ENCODE measurements at regions not wholly inside any gene's neighbourhood (a gene's known extent, or its start where the extent isn't known, plus 50 kb on each side); places are given as distances from the start of the nearest gene placed in this dataset.

- TF ChIP-seq CTCF (IDR thresholded peaks at IDR 0.05; ENCODE audit: insufficient read depth, low read depth, low read length) (no peak), EZH2 (IDR thresholded peaks at IDR 0.05; ENCODE audit: insufficient read depth, low read length) (no peak)
- no peaks in the 10 kb centered on the region for H3K79me2 ChIP-seq (ENCODE audit: insufficient read depth, low read length)
- Mint-ChIP-seq H3K4me1 (ENCODE audit: low read depth, unreplicated experiment) (peaks cover 24% of the 10 kb centered on the region), H3K4me3 (ENCODE audit: unreplicated experiment) (no peak overlapping the region), H3K27ac (ENCODE audit: unreplicated experiment) (no peak overlapping the region), H3K9me3 (ENCODE audit: unreplicated experiment) (peaks cover 2% of the 10 kb centered on the region), H3K36me3 (ENCODE audit: low read depth, unreplicated experiment) (no peaks in the 10 kb centered on the region), H3K27me3 (ENCODE audit: low read depth, unreplicated experiment) (peaks cover 2% of the 10 kb centered on the region)
- FAIRE-seq (no peak), DNase-seq (ENCODE audit: low read depth) (no peak)
- no peak overlapping the region for H2AFZ ChIP-seq (ENCODE audit: low read depth, low read length)
- H3K36me3 ChIP-seq (ENCODE audit: insufficient read depth, low read length) = no peaks in the 10 kb centered on the region
- no peak overlapping the region for H3K27ac ChIP-seq (ENCODE audit: low read depth, low read length)
- no peaks in the 10 kb centered on the region for H3K27me3 ChIP-seq (ENCODE audit: insufficient read depth, low read length)
- H3K4me3 ChIP-seq (ENCODE audit: insufficient read depth, low read depth, low read length) = no peak overlapping the region
- no peaks in the 10 kb centered on the region for H4K20me1 ChIP-seq (ENCODE audit: insufficient read depth, low read length)
- no peaks in the 10 kb centered on the region for H3K9me3 ChIP-seq (ENCODE audit: insufficient read depth, low read depth, low read length)
- H3K4me2 ChIP-seq (ENCODE audit: low read length) = no peak overlapping the region
- H3K4me1 ChIP-seq (ENCODE audit: insufficient read depth, low read length) = peaks cover 7% of the 10 kb centered on the region
- no peak overlapping the region for H3K9ac ChIP-seq (ENCODE audit: low read length)
These were observed 170.8 kb downstream of the CSNK2A3 start for GRCh38 chr11:11182261-11182660.

- no peaks in the 10 kb centered on the region for H3K36me3 Mint-ChIP-seq (ENCODE audit: low read depth, unreplicated experiment)
- H3K27ac Mint-ChIP-seq (ENCODE audit: unreplicated experiment) = peak overlapping the region; percentile 96
- Histone ChIP-seq H3K4me2 (ENCODE audit: low read length) (peak overlapping the region; percentile 58), H3K4me3 (ENCODE audit: insufficient read depth, low read depth, low read length) (no peak overlapping the region), H2AFZ (ENCODE audit: low read depth, low read length) (no peak overlapping the region), H3K27me3 (ENCODE audit: insufficient read depth, low read length) (no peaks in the 10 kb centered on the region), H3K36me3 (ENCODE audit: insufficient read depth, low read length) (no peaks in the 10 kb centered on the region), H3K9ac (ENCODE audit: low read length) (peak overlapping the region; percentile 75), H3K79me2 (ENCODE audit: insufficient read depth, low read length) (no peaks in the 10 kb centered on the region), H3K4me1 (ENCODE audit: insufficient read depth, low read length) (peaks cover 7% of the 10 kb centered on the region), H4K20me1 (ENCODE audit: insufficient read depth, low read length) (no peaks in the 10 kb centered on the region), H3K27ac (ENCODE audit: low read depth, low read length) (peak overlapping the region; percentile 90), H3K9me3 (ENCODE audit: insufficient read depth, low read depth, low read length) (no peaks in the 10 kb centered on the region)
- H3K4me1 Mint-ChIP-seq (ENCODE audit: low read depth, unreplicated experiment) = peaks cover 31% of the 10 kb centered on the region
- DNase-seq (ENCODE audit: low read depth) (peak; percentile 79), FAIRE-seq (peak; percentile 47)
- TF ChIP-seq CTCF (IDR thresholded peaks at IDR 0.05; ENCODE audit: insufficient read depth, low read depth, low read length) (no peak), EZH2 (IDR thresholded peaks at IDR 0.05; ENCODE audit: insufficient read depth, low read length) (no peak)
- no peak overlapping the region for H3K4me3 Mint-ChIP-seq (ENCODE audit: unreplicated experiment)
- peaks cover 3% of the 10 kb centered on the region for H3K27me3 Mint-ChIP-seq (ENCODE audit: low read depth, unreplicated experiment)
- peaks cover 4% of the 10 kb centered on the region for H3K9me3 Mint-ChIP-seq (ENCODE audit: unreplicated experiment)
These were observed 174.1 kb downstream of the CSNK2A3 start for GRCh38 chr11:11178671-11179638.
